ENCODE measurements at regions not wholly inside any gene's neighbourhood (a gene's known extent, or its start where the extent isn't known, plus 50 kb on each side); places are given as distances from the start of the nearest gene placed in this dataset.

GRCh38 chr2:177000061-177000714 is 212.4 kb upstream of the HNRNPA3 start:
- no peak for TF ChIP-seq GABPA (IDR thresholded peaks at IDR 0.05 in 1 of 2, conservative IDR thresholded peaks at IDR 0.05 in 1 of 2)
- Histone ChIP-seq H3K4me1 (ENCODE audit: control insufficient read depth in 4 of 4, insufficient read depth in 4 of 4, low read length in 3 of 4) (no peaks in the 10 kb centered on the region), H3K27me3 (ENCODE audit: control insufficient read depth in 4 of 4, insufficient read depth in 4 of 4, low read length in 3 of 4) (peaks cover 0 to 3% (median 0%) of the 10 kb centered on the region in 4 donors), H3K27ac (ENCODE audit: low read depth in 1 of 2, low read length in 2 of 2) (no peak overlapping the region), H3K9me3 (ENCODE audit: control insufficient read depth in 4 of 4, low read length in 3 of 4) (no peaks in the 10 kb centered on the region), H3K9ac (ENCODE audit: low read depth in 1 of 2, low read length in 2 of 2) (no peak overlapping the region), H3K36me3 (ENCODE audit: control insufficient read depth in 4 of 4, insufficient read depth in 3 of 4, low read depth in 1 of 4, low read length in 3 of 4) (no peaks in the 10 kb centered on the region), H3K4me3 (ENCODE audit: low read depth in 1 of 3, low read length in 3 of 3) (no peak overlapping the region)
- DNase-seq (ENCODE audit: low spot score) = no peak
- 82% methylated on average over 4 of the region's 4 CpGs for WGBS

- no peaks in the 10 kb centered on the region for H3K9me3 ChIP-seq (ENCODE audit: control insufficient read depth in 4 of 4, low read length in 3 of 4)
- DNase-seq (ENCODE audit: low spot score) = no peak
- H3K27ac ChIP-seq (ENCODE audit: low read depth in 1 of 2, low read length in 2 of 2) = no peak overlapping the region
- H3K27me3 ChIP-seq (ENCODE audit: control insufficient read depth in 4 of 4, insufficient read depth in 4 of 4, low read length in 3 of 4) = peaks cover 0 to 3% (median 0%) of the 10 kb centered on the region in 4 donors
- TF ChIP-seq TAF1 (conservative IDR thresholded peaks at IDR 0.05) (no peak), HNF4A (conservative IDR thresholded peaks at IDR 0.05) (no peak), FOXA2 (IDR thresholded peaks at IDR 0.05) (no peak), EGR1 (IDR thresholded peaks at IDR 0.05; ENCODE audit: low read depth in 2 of 2) (no peak), NR2F2 (IDR thresholded peaks at IDR 0.05) (no peak), HNF4G (IDR thresholded peaks at IDR 0.05) (no peak), GABPA (IDR thresholded peaks at IDR 0.05 in 1 of 2, conservative IDR thresholded peaks at IDR 0.05 in 1 of 2) (no peak), JUND (IDR thresholded peaks at IDR 0.05) (no peak), RXRA (IDR thresholded peaks at IDR 0.05) (no peak), RAD21 (IDR thresholded peaks at IDR 0.05) (no peak)
- TF ChIP-seq, protein P1, sequence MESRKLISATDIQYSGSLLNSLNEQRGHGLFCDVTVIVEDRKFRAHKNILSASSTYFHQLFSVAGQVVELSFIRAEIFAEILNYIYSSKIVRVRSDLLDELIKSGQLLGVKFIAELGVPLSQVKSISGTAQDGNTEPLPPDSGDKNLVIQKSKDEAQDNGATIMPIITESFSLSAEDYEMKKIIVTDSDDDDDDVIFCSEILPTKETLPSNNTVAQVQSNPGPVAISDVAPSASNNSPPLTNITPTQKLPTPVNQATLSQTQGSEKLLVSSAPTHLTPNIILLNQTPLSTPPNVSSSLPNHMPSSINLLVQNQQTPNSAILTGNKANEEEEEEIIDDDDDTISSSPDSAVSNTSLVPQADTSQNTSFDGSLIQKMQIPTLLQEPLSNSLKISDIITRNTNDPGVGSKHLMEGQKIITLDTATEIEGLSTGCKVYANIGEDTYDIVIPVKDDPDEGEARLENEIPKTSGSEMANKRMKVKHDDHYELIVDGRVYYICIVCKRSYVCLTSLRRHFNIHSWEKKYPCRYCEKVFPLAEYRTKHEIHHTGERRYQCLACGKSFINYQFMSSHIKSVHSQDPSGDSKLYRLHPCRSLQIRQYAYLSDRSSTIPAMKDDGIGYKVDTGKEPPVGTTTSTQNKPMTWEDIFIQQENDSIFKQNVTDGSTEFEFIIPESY (IDR thresholded peaks at IDR 0.05) = no peak
- TF ChIP-seq, protein P2, sequence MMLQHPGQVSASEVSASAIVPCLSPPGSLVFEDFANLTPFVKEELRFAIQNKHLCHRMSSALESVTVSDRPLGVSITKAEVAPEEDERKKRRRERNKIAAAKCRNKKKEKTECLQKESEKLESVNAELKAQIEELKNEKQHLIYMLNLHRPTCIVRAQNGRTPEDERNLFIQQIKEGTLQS (IDR thresholded peaks at IDR 0.05) = no peak
- TF ChIP-seq, protein P3, sequence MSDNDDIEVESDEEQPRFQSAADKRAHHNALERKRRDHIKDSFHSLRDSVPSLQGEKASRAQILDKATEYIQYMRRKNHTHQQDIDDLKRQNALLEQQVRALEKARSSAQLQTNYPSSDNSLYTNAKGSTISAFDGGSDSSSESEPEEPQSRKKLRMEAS (IDR thresholded peaks at IDR 0.05) = no peak
- no peaks in the 10 kb centered on the region for H3K4me1 ChIP-seq (ENCODE audit: control insufficient read depth in 4 of 4, insufficient read depth in 4 of 4, low read length in 3 of 4)
- no peak overlapping the region for H3K4me3 ChIP-seq (ENCODE audit: low read depth in 1 of 3, low read length in 3 of 3)
- WGBS = 85% methylated on average over 4 of the region's 4 CpGs
- H3K9ac ChIP-seq (ENCODE audit: low read depth in 1 of 2, low read length in 2 of 2) = no peak overlapping the region
- no peaks in the 10 kb centered on the region for H3K36me3 ChIP-seq (ENCODE audit: control insufficient read depth in 4 of 4, insufficient read depth in 3 of 4, low read depth in 1 of 4, low read length in 3 of 4)
These were observed 211.9 kb upstream of the HNRNPA3 start for GRCh38 chr2:177000715-177001072.

DNA sequence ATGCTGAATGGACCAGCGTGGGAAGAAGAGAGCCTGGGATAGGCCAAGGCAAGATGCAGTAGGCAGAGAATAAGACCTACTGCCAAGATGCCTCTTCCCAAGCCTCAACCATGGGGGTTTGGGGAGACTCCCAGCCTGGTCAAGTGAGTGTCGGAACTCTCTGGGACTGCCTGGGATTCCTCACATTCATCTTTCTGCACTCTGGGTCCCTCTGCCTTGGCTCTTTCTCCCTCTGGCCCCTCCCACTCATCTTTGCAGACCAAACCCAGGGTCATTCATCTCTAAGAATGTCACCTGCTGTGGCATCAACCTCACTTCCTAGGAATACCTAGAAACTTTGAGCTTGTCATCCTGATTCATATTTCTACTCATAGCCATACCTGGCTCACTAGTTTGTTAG is 211.3 kb upstream of the HNRNPA3 start:
- H3K36me3 ChIP-seq (ENCODE audit: control insufficient read depth in 4 of 4, insufficient read depth in 3 of 4, low read depth in 1 of 4, low read length in 3 of 4) = no peaks in the 10 kb centered on the region
- 85% methylated on average over 2 of the region's 2 CpGs for WGBS
- H3K9ac ChIP-seq (ENCODE audit: low read depth in 1 of 2, low read length in 2 of 2) = no peak overlapping the region
- DNase-seq (ENCODE audit: low spot score) = no peak
- H3K4me3 ChIP-seq (ENCODE audit: low read depth in 1 of 3, low read length in 3 of 3) = no peak overlapping the region
- H3K9me3 ChIP-seq (ENCODE audit: control insufficient read depth in 4 of 4, low read length in 3 of 4) = no peaks in the 10 kb centered on the region
- no peak overlapping the region for H3K27ac ChIP-seq (ENCODE audit: low read depth in 1 of 2, low read length in 2 of 2)
- H3K4me1 ChIP-seq (ENCODE audit: control insufficient read depth in 4 of 4, insufficient read depth in 4 of 4, low read length in 3 of 4) = no peaks in the 10 kb centered on the region
- peaks cover 0 to 3% (median 0%) of the 10 kb centered on the region in 4 donors for H3K27me3 ChIP-seq (ENCODE audit: control insufficient read depth in 4 of 4, insufficient read depth in 4 of 4, low read length in 3 of 4)
- TF ChIP-seq HNF4A (conservative IDR thresholded peaks at IDR 0.05) (no peak), TAF1 (conservative IDR thresholded peaks at IDR 0.05) (no peak), GABPA (IDR thresholded peaks at IDR 0.05 in 1 of 2, conservative IDR thresholded peaks at IDR 0.05 in 1 of 2) (no peak), RAD21 (IDR thresholded peaks at IDR 0.05) (no peak), RXRA (IDR thresholded peaks at IDR 0.05) (no peak), JUND (IDR thresholded peaks at IDR 0.05) (no peak), YY1 (IDR thresholded peaks at IDR 0.05) (no peak), FOXA2 (IDR thresholded peaks at IDR 0.05) (no peak), SP1 (IDR thresholded peaks at IDR 0.05) (no peak), FOXA1 (IDR thresholded peaks at IDR 0.05) (no peak), NR2F2 (IDR thresholded peaks at IDR 0.05) (no peak), EGR1 (IDR thresholded peaks at IDR 0.05; ENCODE audit: low read depth in 2 of 2) (no peak), HNF4G (IDR thresholded peaks at IDR 0.05) (no peak)
- TF ChIP-seq, protein P1 (IDR thresholded peaks at IDR 0.05) = no peak
- TF ChIP-seq, protein P4, sequence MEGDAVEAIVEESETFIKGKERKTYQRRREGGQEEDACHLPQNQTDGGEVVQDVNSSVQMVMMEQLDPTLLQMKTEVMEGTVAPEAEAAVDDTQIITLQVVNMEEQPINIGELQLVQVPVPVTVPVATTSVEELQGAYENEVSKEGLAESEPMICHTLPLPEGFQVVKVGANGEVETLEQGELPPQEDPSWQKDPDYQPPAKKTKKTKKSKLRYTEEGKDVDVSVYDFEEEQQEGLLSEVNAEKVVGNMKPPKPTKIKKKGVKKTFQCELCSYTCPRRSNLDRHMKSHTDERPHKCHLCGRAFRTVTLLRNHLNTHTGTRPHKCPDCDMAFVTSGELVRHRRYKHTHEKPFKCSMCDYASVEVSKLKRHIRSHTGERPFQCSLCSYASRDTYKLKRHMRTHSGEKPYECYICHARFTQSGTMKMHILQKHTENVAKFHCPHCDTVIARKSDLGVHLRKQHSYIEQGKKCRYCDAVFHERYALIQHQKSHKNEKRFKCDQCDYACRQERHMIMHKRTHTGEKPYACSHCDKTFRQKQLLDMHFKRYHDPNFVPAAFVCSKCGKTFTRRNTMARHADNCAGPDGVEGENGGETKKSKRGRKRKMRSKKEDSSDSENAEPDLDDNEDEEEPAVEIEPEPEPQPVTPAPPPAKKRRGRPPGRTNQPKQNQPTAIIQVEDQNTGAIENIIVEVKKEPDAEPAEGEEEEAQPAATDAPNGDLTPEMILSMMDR (IDR thresholded peaks at IDR 0.05; ENCODE audit: low read depth, low read length, missing input control) = no peak
- TF ChIP-seq, protein P3 (IDR thresholded peaks at IDR 0.05) = no peak
- TF ChIP-seq, protein P2 (IDR thresholded peaks at IDR 0.05) = no peak
